HepG2 (cell line): ENCODE measurements at regions not wholly inside any gene's neighbourhood (a gene's known extent, or its start where the extent isn't known, plus 50 kb on each side); places are given as distances from the start of the nearest gene placed in this dataset.

Experiments used
- HCFC1 ChIP-seq: fragments of 150-350 bp; IDR thresholded peaks from 2 replicates; pipeline ENCODE4 v1.6.1; 2014; ENCODE audit warnings: low read depth, low read length
- KDM6A ChIP-seq: IDR thresholded peaks from 2 replicates; pipeline ENCODE4 v1.6.1; 2016; ENCODE audit warnings: low read depth
- KLF16 ChIP-seq, 2 experiments: sonication (generic) in 1 of 2; formaldehyde crosslinking in 1 of 2; IDR thresholded peaks; 2 replicates each; pipeline versions ENCODE4 v1.6.1 to v1.8.0; 2016 to 2023; ENCODE audit warnings: missing genetic modification reagents in 2 of 2, missing compliant biosample characterization in 1 of 2
- POLR2A ChIP-seq, 2 experiments: IDR thresholded peaks; 2 replicates each; pipeline ENCODE4 v1.6.1; 2011; ENCODE audit warnings: low read depth in 2 of 2, low read length in 2 of 2, mild to moderate bottlenecking in 1 of 2, moderate library complexity in 1 of 2; ENCODE audit not compliant: insufficient read depth in 1 of 2
- SMAD9 ChIP-seq: sonication (generic); formaldehyde crosslinking; IDR thresholded peaks from 2 replicates; pipeline ENCODE4 v1.5.1; 2020; ENCODE audit warnings: mild to moderate bottlenecking, missing genetic modification reagents
- TF ChIP-seq, protein P1 (sequence below): sonication (generic); formaldehyde crosslinking; IDR thresholded peaks from 2 replicates; pipeline ENCODE4 v1.4.0; 2020; ENCODE audit warnings: missing genetic modification reagents

GRCh38 chr4:27685947-27686346 lies 825.3 kb downstream of the STIM2 start:
- TF ChIP-seq, protein P1, sequence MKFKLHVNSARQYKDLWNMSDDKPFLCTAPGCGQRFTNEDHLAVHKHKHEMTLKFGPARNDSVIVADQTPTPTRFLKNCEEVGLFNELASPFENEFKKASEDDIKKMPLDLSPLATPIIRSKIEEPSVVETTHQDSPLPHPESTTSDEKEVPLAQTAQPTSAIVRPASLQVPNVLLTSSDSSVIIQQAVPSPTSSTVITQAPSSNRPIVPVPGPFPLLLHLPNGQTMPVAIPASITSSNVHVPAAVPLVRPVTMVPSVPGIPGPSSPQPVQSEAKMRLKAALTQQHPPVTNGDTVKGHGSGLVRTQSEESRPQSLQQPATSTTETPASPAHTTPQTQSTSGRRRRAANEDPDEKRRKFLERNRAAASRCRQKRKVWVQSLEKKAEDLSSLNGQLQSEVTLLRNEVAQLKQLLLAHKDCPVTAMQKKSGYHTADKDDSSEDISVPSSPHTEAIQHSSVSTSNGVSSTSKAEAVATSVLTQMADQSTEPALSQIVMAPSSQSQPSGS: no peak
- no peak for TF ChIP-seq POLR2A (IDR thresholded peaks at IDR 0.05; ENCODE audit: insufficient read depth in 1 of 2, low read depth in 2 of 2, low read length in 2 of 2)
- TF ChIP-seq KDM6A (CRISPR knock-in tag): no peak
- TF ChIP-seq HCFC1: no peak
- TF ChIP-seq SMAD9: no peak
- no peak for TF ChIP-seq KLF16 (CRISPR knock-in tag; IDR thresholded peaks at IDR 0.05)
